ENCODE measurements at regions not wholly inside any gene's neighbourhood (a gene's known extent, or its start where the extent isn't known, plus 50 kb on each side); places are given as distances from the start of the nearest gene placed in this dataset.

- DNase-seq (ENCODE audit: low read depth): no peak
- no peak overlapping the region for H3K4me3 ChIP-seq (replicated peaks; ENCODE audit: low read depth, low read length)
- no peak for TF ChIP-seq CTCF (IDR thresholded peaks at IDR 0.05; ENCODE audit: low read length, missing control alignments)
Measured at GRCh38 chr11:95494167-95494566, 263.2 kb upstream of the SESN3 start.

GRCh38 chr11:95490625-95491024, 259.6 kb upstream of the SESN3 start:
- no peak overlapping the region for H3K4me3 ChIP-seq (replicated peaks; ENCODE audit: low read depth, low read length)
- no peak for DNase-seq (ENCODE audit: low read depth)
- TF ChIP-seq CTCF (IDR thresholded peaks at IDR 0.05; ENCODE audit: low read length, missing control alignments): no peak

- DNase-seq (ENCODE audit: low read depth): no peak
- H3K4me3 ChIP-seq (replicated peaks; ENCODE audit: low read depth, low read length): no peak overlapping the region
- TF ChIP-seq CTCF (IDR thresholded peaks at IDR 0.05; ENCODE audit: low read length, missing control alignments): no peak
Measured at GRCh38 chr11:95487938-95488337, 256.9 kb upstream of the SESN3 start.

- no peak overlapping the region for H3K4me3 ChIP-seq (replicated peaks; ENCODE audit: low read depth, low read length)
- no peak for TF ChIP-seq CTCF (IDR thresholded peaks at IDR 0.05; ENCODE audit: low read length, missing control alignments)
- no peak for DNase-seq (ENCODE audit: low read depth)
Measured at GRCh38 chr11:95487391-95487790, 256.4 kb upstream of the SESN3 start.

GRCh38 chr11:95486979-95487378, 256.0 kb upstream of the SESN3 start:
- H3K4me3 ChIP-seq (replicated peaks; ENCODE audit: low read depth, low read length): no peak overlapping the region
- DNase-seq (ENCODE audit: low read depth): no peak
- no peak for TF ChIP-seq CTCF (IDR thresholded peaks at IDR 0.05; ENCODE audit: low read length, missing control alignments)

- no peak overlapping the region for H3K4me3 ChIP-seq (replicated peaks; ENCODE audit: low read depth, low read length)
- TF ChIP-seq CTCF (IDR thresholded peaks at IDR 0.05; ENCODE audit: low read length, missing control alignments): no peak
- no peak for DNase-seq (ENCODE audit: low read depth)
Measured at GRCh38 chr11:95486466-95486865, 255.5 kb upstream of the SESN3 start.

- no peak for DNase-seq (ENCODE audit: low read depth)
- TF ChIP-seq CTCF (IDR thresholded peaks at IDR 0.05; ENCODE audit: low read length, missing control alignments): no peak
- H3K4me3 ChIP-seq (replicated peaks; ENCODE audit: low read depth, low read length): no peak overlapping the region
Measured at GRCh38 chr11:95485115-95485900, 254.3 kb upstream of the SESN3 start.

All from fibroblast of pulmonary artery (primary cell).